Body of pancreas (tissue), 4 donors: ENCODE measurements at regions not wholly inside any gene's neighbourhood (a gene's known extent, or its start where the extent isn't known, plus 50 kb on each side); places are given as distances from the start of the nearest gene placed in this dataset.

Experiments used
- POLR2A ChIP-seq, 3 donors: fragments of 450-650 bp; IDR thresholded peaks; one replicate each; pipeline ENCODE4 v1.6.1; 2016; ENCODE audit warnings: antibody characterized with exemption in 3 of 3, mild to moderate bottlenecking in 2 of 3
- TF ChIP-seq, protein P1 (sequence below), 7 experiments: fragments of 450-650 bp in 4 of 7; fragments of 200-600 bp in 3 of 7; sonication (generic) in 3 of 7; IDR thresholded peaks; one replicate each; pipeline ENCODE4 v1.5.1; 2016 to 2019; ENCODE audit warnings: antibody characterized with exemption in 7 of 7

DNA sequence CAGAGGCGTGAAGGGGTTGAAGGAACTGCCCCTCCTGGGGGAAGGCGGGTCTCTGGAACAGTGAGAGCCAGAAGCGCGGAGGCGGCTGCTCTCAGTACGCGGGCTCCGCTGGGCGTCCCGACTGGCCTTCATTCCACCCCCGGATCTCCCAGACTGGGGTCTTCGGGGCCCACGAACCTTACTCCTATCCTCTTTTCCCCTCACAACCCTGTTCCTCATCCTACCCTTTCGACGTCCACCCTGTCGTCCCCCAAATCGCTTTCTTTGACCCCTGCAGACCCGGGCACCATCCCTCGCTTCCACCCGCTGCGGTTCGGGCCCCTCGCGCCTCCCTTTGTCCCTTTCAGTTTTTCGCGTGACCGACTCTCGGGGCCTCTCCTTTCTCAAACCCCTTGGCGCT is 2114.6 kb downstream of the TP53TG3F start:
- TF ChIP-seq, protein P1, sequence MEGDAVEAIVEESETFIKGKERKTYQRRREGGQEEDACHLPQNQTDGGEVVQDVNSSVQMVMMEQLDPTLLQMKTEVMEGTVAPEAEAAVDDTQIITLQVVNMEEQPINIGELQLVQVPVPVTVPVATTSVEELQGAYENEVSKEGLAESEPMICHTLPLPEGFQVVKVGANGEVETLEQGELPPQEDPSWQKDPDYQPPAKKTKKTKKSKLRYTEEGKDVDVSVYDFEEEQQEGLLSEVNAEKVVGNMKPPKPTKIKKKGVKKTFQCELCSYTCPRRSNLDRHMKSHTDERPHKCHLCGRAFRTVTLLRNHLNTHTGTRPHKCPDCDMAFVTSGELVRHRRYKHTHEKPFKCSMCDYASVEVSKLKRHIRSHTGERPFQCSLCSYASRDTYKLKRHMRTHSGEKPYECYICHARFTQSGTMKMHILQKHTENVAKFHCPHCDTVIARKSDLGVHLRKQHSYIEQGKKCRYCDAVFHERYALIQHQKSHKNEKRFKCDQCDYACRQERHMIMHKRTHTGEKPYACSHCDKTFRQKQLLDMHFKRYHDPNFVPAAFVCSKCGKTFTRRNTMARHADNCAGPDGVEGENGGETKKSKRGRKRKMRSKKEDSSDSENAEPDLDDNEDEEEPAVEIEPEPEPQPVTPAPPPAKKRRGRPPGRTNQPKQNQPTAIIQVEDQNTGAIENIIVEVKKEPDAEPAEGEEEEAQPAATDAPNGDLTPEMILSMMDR (IDR thresholded peaks at IDR 0.05) = no peak
- TF ChIP-seq POLR2A (IDR thresholded peaks at IDR 0.05) = no peak
